BJ (cell line): ENCODE measurements at regions not wholly inside any gene's neighbourhood (a gene's known extent, or its start where the extent isn't known, plus 50 kb on each side); places are given as distances from the start of the nearest gene placed in this dataset.

Source experiments
- CTCF ChIA-PET: fragments of 350-600 bp; formaldehyde crosslinking; extraction: SDS; loops from one replicate; lab custom pipeline; 2021; ENCODE audit warnings: antibody characterized with exemption, inconsistent platforms; lab: Yijun Ruan, JAX
- POLR2A ChIA-PET: fragments of 300-600 bp; sonication (Branson Sonifier 250); formaldehyde crosslinking; extraction: SDS; loops from one replicate; lab custom pipeline; 2021; ENCODE audit warnings: antibody characterized with exemption; lab: Charles Lee
- DNase-seq: peaks from one replicate; pipeline ENCODE4 v3.0.0-alpha.2; 2011; ENCODE audit warnings: low read depth
- H3K27me3 ChIP-seq: 2 replicates; pipeline ENCODE4 v1.6.0; 2011; ENCODE audit warnings: low read length; ENCODE audit not compliant: control insufficient read depth, insufficient read depth
- H3K36me3 ChIP-seq: 2 replicates; pipeline ENCODE4 v1.5.1; 2011; ENCODE audit warnings: low read length; ENCODE audit not compliant: control insufficient read depth, insufficient read depth
- H3K4me3 ChIP-seq: 2 replicates; pipeline ENCODE4 v1.5.1; 2011; ENCODE audit warnings: low read depth, mild to moderate bottlenecking, control low read depth, low read length
- CTCF ChIP-seq: IDR thresholded peaks from 2 replicates; pipeline ENCODE4 v1.5.1; 2011; ENCODE audit warnings: low read depth, mild to moderate bottlenecking, control low read depth, inconsistent platforms, low read length, moderate library complexity; ENCODE audit not compliant: insufficient read depth

- POLR2A ChIA-PET, result no interaction called here
- H3K4me3 ChIP-seq, result no peak overlapping the region
- no peaks in the 10 kb centered on the region for H3K27me3 ChIP-seq
- TF ChIP-seq CTCF, result peak; percentile 54
- no peaks in the 10 kb centered on the region for H3K36me3 ChIP-seq
- CTCF ChIA-PET, result interaction anchor here (0.9 to 2.2 kb wide), 5 partner anchors 9 to 1506 kb away, joined by 3 to 7 read pairs (median 4); no protein-coding TSS in a partner anchor
- no peak for DNase-seq
These were observed 1226.1 kb downstream of the GRIK2 start for GRCh38 chr6:102619585-102619984.

GRCh38 chr6:102582569-102582968 is 1189.1 kb downstream of the GRIK2 start:
- no peaks in the 10 kb centered on the region for H3K36me3 ChIP-seq
- no peak for DNase-seq
- ChIA-PET POLR2A (no interaction called here), CTCF (interaction anchor here (0.6 kb wide), 1 partner anchor 1159 kb away, joined by 3 read pairs; no protein-coding TSS in a partner anchor)
- no peak overlapping the region for H3K4me3 ChIP-seq
- no peak for TF ChIP-seq CTCF
- no peaks in the 10 kb centered on the region for H3K27me3 ChIP-seq

- ChIA-PET POLR2A (no interaction called here), CTCF (no interaction called here)
- Histone ChIP-seq H3K27me3 (no peaks in the 10 kb centered on the region), H3K4me3 (no peak overlapping the region), H3K36me3 (no peaks in the 10 kb centered on the region)
- no peak for DNase-seq
- no peak for TF ChIP-seq CTCF
These were observed 1188.0 kb downstream of the GRIK2 start for GRCh38 chr6:102581378-102582124.

GRCh38 chr6:102571236-102571908 is 1177.9 kb downstream of the GRIK2 start:
- TF ChIP-seq CTCF, result no peak
- no peaks in the 10 kb centered on the region for H3K27me3 ChIP-seq
- ChIA-PET POLR2A (no interaction called here), CTCF (interaction anchor here (0.7 kb wide), 1 partner anchor 9 kb away, joined by 3 read pairs; no protein-coding TSS in a partner anchor)
- H3K36me3 ChIP-seq, result no peaks in the 10 kb centered on the region
- no peak for DNase-seq
- no peak overlapping the region for H3K4me3 ChIP-seq

GRCh38 chr6:102562713-102563112 is 1169.2 kb downstream of the GRIK2 start:
- no peak for DNase-seq
- no peaks in the 10 kb centered on the region for H3K36me3 ChIP-seq
- ChIA-PET CTCF (interaction anchor here (0.9 kb wide), 1 partner anchor 9 kb away, joined by 3 read pairs; no protein-coding TSS in a partner anchor), POLR2A (no interaction called here)
- TF ChIP-seq CTCF, result no peak
- H3K4me3 ChIP-seq, result no peak overlapping the region
- H3K27me3 ChIP-seq, result no peaks in the 10 kb centered on the region
